Psoas muscle (tissue), 7 donors: ENCODE measurements at regions not wholly inside any gene's neighbourhood (a gene's known extent, or its start where the extent isn't known, plus 50 kb on each side); places are given as distances from the start of the nearest gene placed in this dataset.
"Not testable (repeated sequence)": the region's sequence is repeated elsewhere in the genome, so short reads cannot be mapped to it uniquely, and the experiment has no call there.

Experiments
- ATAC-seq, 4 donors: fragments of 200-7000 bp; cut with Tn5 transposase; one replicate each; pipeline ENCODE4 v1.9.1; 2020; ENCODE audit warnings: moderate library complexity in 3 of 4, mild to moderate bottlenecking in 2 of 4
- DNase-seq, 2 donors: peaks; one replicate each; pipeline ENCODE4 v3.0.0-alpha.2; 2020
- H3K27ac ChIP-seq: fragments of 200-600 bp; one replicate; pipeline ENCODE4 v1.8.0; 2022
- H3K27me3 ChIP-seq, 3 donors: fragments of 200-600 bp in 1 of 3; one replicate each; pipeline versions ENCODE4 v1.6.1 to v1.8.0; 2013 to 2022; ENCODE audit warnings: low read length in 2 of 3, mild to moderate bottlenecking in 2 of 3, moderate library complexity in 1 of 3; ENCODE audit not compliant: insufficient read depth in 3 of 3
- H3K36me3 ChIP-seq, 2 donors: fragments of 200-600 bp in 1 of 2; one replicate each; pipeline versions ENCODE4 v1.6.1 to v1.8.0; 2013 to 2022; ENCODE audit warnings: low read depth in 1 of 2, mild to moderate bottlenecking in 1 of 2, moderate library complexity in 1 of 2; ENCODE audit not compliant: insufficient read depth in 1 of 2
- H3K4me1 ChIP-seq: fragments of 200-600 bp; one replicate; pipeline ENCODE4 v1.8.0; 2022
- H3K4me3 ChIP-seq: fragments of 200-600 bp; one replicate; pipeline ENCODE4 v1.8.0; 2022; ENCODE audit warnings: mild to moderate bottlenecking
- H3K9me3 ChIP-seq: fragments of 200-600 bp; one replicate; pipeline ENCODE4 v1.8.0; 2022
- whole genome bisulfite sequencing, 3 donors: extraction: QIAGEN DNeasy Blood & Tissue Kit; methylation state at CpG; one replicate each; pipeline versions ENCODE4 v1.1.6 to v1.1.7; 2013; 5-methylcytosine and 5-hydroxymethylcytosine counted together
- intact Hi-C, 2 donors: fragments of 100-400 bp; cut with DNase I; formaldehyde crosslinking; loops; one replicate each; pipeline versions ENCODE4 v1.11.0 to v1.14.2; 2022
- TF ChIP-seq, protein P1 (sequence below): fragments of 200-600 bp; IDR thresholded peaks from one replicate; pipeline ENCODE4 v1.8.0; 2022; ENCODE audit warnings: antibody characterized with exemption
- donor health status: healthy with polysubstance abuse.
- donor health status: DM: no; HTN: no; CAD: no; lungs with moderate emphysema.
- donor health status: Bipolar disorder and iron deficiency.
- donor health status: healthy.
- donor health status: DM: yes; HTN: yes; CAD: no.
- donor health status: DM: no; HTN: no; CAD: no.
- donor health status: DM: yes; HTN: yes; CAD: no.

DNA sequence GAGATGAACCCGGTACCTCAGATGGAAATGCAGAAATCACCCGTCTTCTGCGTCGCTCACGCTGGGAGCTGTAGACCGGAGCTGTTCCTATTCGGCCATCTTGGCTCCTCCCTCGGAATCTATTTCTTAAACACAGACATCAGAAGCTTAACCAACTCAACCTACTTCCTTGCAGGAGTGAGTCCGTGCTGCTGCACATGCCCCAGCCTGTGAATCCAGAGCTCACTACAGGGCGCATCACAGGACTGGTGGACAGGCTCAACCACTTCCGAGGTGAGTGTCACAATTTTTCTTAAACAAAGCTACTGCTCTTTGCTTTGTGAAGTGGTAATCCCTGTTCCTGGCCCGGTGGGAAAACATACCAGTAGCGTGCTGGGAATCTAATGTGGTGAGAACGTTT is 353.4 kb downstream of the SRGAP2C start:
- ATAC-seq, H3K27me3 ChIP-seq: not testable (repeated sequence)

DNA sequence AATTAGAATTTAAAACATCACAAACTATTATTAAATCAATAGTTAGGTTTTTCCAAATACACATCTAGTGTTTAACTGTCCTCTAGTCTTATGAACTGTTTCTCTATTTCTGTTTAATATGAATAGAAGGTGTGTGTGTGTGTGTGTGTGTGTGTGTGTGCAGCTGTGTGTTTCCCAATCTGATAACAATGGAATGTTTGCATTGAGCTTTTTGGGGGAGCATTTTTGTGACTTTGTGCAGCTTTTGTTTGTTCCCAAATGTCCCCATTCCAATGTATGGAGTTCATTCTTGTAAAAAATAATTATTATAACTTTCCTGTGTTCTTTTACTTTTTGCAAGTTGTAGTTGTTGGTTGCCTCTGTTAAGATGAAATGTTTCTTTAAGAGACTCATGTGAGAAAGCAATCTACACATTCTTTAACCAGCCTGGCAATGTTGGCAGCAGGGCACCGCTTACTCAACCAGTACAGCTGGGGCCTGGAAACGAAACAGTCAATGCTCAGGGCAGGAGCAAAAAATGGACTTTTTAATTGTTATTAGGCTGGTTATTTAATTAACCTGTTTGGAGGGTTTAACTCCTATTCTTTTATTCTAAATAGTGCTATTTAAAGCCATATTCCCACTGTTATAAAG is 354.3 kb downstream of the SRGAP2C start:
- H3K9me3 ChIP-seq, result no peaks in the 10 kb centered on the region
- no peaks in the 10 kb centered on the region for H3K36me3 ChIP-seq
- H3K27me3 ChIP-seq, result no peaks in the 10 kb centered on the region
- H3K4me3 ChIP-seq, result no peak overlapping the region
- DNase-seq (no peak), ATAC-seq (no peak)
- 35 to 36% (median 36%) methylated on average over 2 of the region's 2 CpGs for WGBS, 3 donors
- intact Hi-C loops, result no loop called here
- no peaks in the 10 kb centered on the region for H3K4me1 ChIP-seq
- H3K27ac ChIP-seq, result no peak overlapping the region
- TF ChIP-seq, protein P1, sequence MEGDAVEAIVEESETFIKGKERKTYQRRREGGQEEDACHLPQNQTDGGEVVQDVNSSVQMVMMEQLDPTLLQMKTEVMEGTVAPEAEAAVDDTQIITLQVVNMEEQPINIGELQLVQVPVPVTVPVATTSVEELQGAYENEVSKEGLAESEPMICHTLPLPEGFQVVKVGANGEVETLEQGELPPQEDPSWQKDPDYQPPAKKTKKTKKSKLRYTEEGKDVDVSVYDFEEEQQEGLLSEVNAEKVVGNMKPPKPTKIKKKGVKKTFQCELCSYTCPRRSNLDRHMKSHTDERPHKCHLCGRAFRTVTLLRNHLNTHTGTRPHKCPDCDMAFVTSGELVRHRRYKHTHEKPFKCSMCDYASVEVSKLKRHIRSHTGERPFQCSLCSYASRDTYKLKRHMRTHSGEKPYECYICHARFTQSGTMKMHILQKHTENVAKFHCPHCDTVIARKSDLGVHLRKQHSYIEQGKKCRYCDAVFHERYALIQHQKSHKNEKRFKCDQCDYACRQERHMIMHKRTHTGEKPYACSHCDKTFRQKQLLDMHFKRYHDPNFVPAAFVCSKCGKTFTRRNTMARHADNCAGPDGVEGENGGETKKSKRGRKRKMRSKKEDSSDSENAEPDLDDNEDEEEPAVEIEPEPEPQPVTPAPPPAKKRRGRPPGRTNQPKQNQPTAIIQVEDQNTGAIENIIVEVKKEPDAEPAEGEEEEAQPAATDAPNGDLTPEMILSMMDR, result no peak

More for the DNA sequence above, 353.4 kb downstream of the SRGAP2C start:
- H3K36me3 ChIP-seq, H3K27ac ChIP-seq, DNase-seq, H3K9me3 ChIP-seq, H3K4me1 ChIP-seq, H3K4me3 ChIP-seq, intact Hi-C loops: not testable (repeated sequence)
- WGBS, 3 donors, result 87 to 89% (median 88%) methylated on average over 13 of the region's 14 CpGs

DNA sequence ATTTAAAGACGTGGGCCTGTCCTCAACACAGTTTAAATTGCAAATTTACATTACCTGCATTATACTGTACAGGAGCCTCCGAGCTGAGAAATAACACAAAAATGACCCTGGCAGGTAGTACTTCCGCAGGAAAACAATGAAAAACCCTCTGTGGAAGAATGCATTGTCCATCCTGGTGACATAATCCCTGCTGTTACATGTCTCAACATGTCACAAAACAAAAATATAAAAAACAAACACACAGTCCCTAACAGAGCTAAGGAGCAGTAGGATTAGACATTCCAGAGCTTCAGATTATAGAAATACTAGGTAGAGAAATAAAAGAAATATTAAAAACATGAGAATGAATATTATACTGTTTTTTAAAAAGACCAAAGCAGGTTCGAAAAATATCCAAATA is 359.2 kb downstream of the SRGAP2C start:
- H3K4me3 ChIP-seq, H3K27me3 ChIP-seq, intact Hi-C loops, H3K9me3 ChIP-seq, H3K4me1 ChIP-seq, H3K36me3 ChIP-seq, H3K27ac ChIP-seq, ATAC-seq, DNase-seq: not testable (repeated sequence)
- WGBS, 3 donors, result 69 to 76% (median 74%) methylated on average over 4 of the region's 4 CpGs

- ATAC-seq (no peak), DNase-seq (no peak)
- 80 to 84% (median 82%) methylated on average over 2 of the region's 2 CpGs for WGBS, 3 donors
- Histone ChIP-seq H3K4me1 (no peaks in the 10 kb centered on the region), H3K9me3 (no peaks in the 10 kb centered on the region), H3K27ac (no peak overlapping the region), H3K4me3 (no peak overlapping the region), H3K27me3 (no peaks in the 10 kb centered on the region), H3K36me3 (no peaks in the 10 kb centered on the region)
- intact Hi-C loops, result no loop called here
- TF ChIP-seq, protein P1, result no peak
Observed at GRCh38 chr1:121544500-121544899, 359.7 kb downstream of the SRGAP2C start.

DNA sequence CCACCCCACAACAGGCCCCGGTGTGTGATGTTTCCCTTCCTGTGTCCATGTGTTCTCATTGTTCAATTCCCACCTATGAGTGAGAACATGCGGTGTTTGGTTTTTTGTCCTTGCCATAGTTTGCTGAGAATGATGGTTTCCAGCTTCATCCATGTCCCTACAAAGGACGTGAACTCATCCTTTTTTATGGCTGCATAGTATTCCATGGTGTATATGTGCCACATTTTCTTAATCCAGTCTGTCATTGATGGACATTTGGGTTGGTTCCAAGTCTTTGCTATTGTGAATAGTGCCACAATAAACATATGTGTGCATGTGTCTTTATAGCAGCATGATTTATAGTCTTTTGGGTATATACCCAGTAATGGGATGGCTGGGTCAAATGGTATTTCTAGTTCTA is 361.1 kb downstream of the SRGAP2C start:
- WGBS, 3 donors, result 93 to 100% methylated on average over 1 to 3 of the region's 3 CpGs; no CpG with 5 or more reads in 1 of the 3 donors
- ATAC-seq, H3K4me1 ChIP-seq, DNase-seq, H3K4me3 ChIP-seq, H3K27ac ChIP-seq, H3K27me3 ChIP-seq, H3K36me3 ChIP-seq, H3K9me3 ChIP-seq, intact Hi-C loops: not testable (repeated sequence)

- ATAC-seq (no peak), DNase-seq (no peak)
- Histone ChIP-seq H3K4me1 (no peaks in the 10 kb centered on the region), H3K27ac (no peak overlapping the region), H3K9me3 (no peaks in the 10 kb centered on the region), H3K4me3 (no peak overlapping the region), H3K36me3 (no peaks in the 10 kb centered on the region), H3K27me3 (no peaks in the 10 kb centered on the region)
- TF ChIP-seq, protein P1, result no peak
- 64 to 65% (median 64%) methylated on average over 3 of the region's 3 CpGs for WGBS, 3 donors
- intact Hi-C loops, result no loop called here
Observed at GRCh38 chr1:121546830-121547591, 362.2 kb downstream of the SRGAP2C start.

DNA sequence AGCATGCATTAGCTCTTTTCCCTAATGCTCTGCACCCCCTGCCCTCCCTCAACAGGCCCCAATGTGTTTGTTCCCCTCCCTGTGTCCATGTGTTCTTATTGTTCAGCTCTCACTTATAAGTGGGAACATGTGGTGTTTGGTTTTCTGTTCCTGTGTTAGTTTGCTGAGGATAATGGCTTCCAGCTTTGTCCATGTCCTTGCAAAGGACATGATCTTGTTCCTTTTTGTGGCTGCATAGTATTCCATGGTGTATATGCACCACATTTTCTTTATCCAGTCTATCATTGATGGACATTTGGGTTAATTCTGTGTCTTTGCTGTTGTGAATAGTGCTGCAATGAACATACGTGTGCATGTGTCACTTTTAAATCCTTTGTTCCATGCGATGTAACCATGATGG is 363.0 kb downstream of the SRGAP2C start:
- H3K4me1 ChIP-seq, H3K9me3 ChIP-seq, H3K4me3 ChIP-seq, H3K36me3 ChIP-seq, ATAC-seq, H3K27ac ChIP-seq, DNase-seq, intact Hi-C loops, H3K27me3 ChIP-seq: not testable (repeated sequence)
- 91 to 95% (median 92%) methylated on average over 2 of the region's 2 CpGs for WGBS, 3 donors

DNA sequence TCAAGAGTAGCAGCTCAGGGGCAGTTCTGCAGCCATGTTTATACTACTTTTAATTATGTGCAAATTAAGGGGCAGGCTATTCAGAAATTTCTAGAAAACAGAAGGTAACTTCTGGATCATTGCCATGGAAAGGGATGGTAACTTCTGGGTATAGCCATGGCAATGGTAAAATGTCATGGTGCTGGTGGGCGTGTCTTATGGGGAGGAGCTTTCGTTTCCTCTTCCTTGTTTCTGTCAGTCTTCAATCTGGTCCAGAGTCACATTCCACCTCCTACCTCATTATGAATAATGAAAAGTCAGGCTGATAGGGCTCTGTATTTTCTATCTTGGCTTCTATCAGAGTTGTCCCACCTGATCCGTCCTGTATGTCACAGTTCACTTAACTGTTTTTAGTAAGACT is 366.0 kb downstream of the SRGAP2C start:
- H3K4me3 ChIP-seq, H3K27me3 ChIP-seq, ATAC-seq, H3K27ac ChIP-seq, H3K36me3 ChIP-seq, H3K9me3 ChIP-seq, DNase-seq, intact Hi-C loops, H3K4me1 ChIP-seq: not testable (repeated sequence)
- WGBS, 3 donors, result 88 to 96% (median 88%) methylated on average over 3 of the region's 3 CpGs

GRCh38 chr1:121551491-121551890 is 366.7 kb downstream of the SRGAP2C start:
- intact Hi-C loops, H3K36me3 ChIP-seq, ATAC-seq: not testable (repeated sequence)

More at GRCh38 chr1:121551491-121551890, 366.7 kb downstream of the SRGAP2C start:
- H3K27me3 ChIP-seq, H3K4me3 ChIP-seq, DNase-seq, H3K4me1 ChIP-seq, H3K27ac ChIP-seq, H3K9me3 ChIP-seq: not testable (repeated sequence)
- 68 to 85% (median 73%) methylated on average over 2 of the region's 2 CpGs for WGBS, 3 donors
